ENCODE measurements at regions not wholly inside any gene's neighbourhood (a gene's known extent, or its start where the extent isn't known, plus 50 kb on each side); places are given as distances from the start of the nearest gene placed in this dataset.

DNA sequence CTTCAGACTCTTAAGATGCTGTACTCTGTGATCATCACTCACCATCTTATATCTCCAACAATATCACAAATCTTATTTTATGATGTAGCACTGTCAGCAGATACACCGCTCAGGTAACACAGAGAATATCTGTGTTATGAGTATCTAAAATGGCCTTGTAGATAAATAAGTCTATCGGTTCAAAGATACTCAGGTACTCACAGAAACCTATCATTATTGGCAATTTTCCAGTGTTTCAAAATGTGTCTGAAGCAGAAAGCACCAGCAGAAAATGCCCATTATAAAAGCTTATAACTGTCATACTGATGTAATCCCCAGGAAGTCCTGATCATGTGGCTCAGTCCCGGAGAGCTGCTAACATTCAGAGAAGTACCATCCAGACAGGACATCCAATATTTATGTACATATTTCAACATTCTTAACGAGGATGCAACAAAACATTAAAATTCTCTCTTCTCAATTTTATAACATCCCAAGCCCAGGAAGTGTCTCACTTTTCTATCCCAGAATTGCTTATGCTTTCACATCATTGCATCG is 190.7 kb upstream of the LMNTD1 start:
- no peak overlapping the region for H3K27ac ChIP-seq
- no peak for DNase-seq (ENCODE audit: low read depth, low spot score)

DNA sequence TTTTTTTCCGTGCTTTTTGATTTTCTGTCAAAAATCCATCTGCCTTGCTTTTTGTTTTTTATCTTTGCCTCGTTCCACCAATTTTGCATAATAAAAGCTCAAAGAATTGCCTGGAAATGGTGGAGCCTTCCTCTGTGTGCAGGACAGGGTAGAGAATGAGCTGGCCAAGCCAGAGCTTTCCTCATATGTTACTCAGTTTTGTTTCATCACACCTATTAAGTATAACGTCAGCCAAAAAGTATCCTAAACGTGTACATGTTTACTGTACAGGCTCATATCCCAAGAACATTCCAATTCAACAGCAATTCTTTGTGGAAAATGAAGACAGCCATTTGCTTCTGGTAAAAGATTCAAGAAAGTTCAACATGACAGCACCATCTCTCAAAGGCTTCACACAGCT is 191.2 kb upstream of the LMNTD1 start:
- no peak for DNase-seq (ENCODE audit: low read depth, low spot score)
- H3K27ac ChIP-seq, result no peak overlapping the region

- H3K27ac ChIP-seq, result no peak overlapping the region
Observed at GRCh38 chr12:25745281-25745680, 192.2 kb upstream of the LMNTD1 start.

GRCh38 chr12:25746131-25746530 is 193.0 kb upstream of the LMNTD1 start:
- no peak overlapping the region for H3K27ac ChIP-seq

More at GRCh38 chr12:25745281-25745680, 192.2 kb upstream of the LMNTD1 start:
- no peak for DNase-seq (ENCODE audit: low read depth, low spot score)

DNA sequence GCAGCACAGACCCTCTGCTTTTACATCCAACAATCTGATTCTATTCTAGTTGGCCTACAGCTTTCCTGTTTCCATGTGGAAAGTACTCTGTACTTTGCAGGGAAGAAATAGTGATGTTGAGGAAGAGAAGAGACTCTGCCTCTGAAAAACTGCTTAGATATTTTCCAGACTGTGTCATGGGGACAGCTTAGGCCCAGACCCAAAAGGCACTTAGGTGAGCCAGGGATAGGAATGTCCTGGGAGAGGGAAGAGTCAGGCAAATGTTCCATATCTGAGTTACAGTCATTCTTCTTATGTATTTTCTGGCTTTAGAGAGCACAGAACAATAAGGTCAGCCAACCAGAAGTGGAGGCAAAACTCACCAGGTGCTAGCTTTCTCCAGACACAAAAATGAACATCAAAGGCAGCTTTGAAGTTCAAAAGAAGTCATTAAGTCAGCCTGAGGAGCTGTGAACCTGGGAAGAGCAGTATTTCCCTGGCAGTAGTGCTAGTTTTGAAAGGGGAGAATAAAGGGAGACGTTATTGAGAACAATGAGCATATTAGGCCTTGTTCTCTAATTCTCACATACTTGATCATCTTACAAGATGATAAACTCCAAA is 199.7 kb upstream of the LMNTD1 start:
- DNase-seq (ENCODE audit: low read depth, low spot score), result no peak
- no peak overlapping the region for H3K27ac ChIP-seq

More at GRCh38 chr12:25746131-25746530, 193.0 kb upstream of the LMNTD1 start:
- no peak for DNase-seq (ENCODE audit: low read depth, low spot score)

- H3K27ac ChIP-seq, result no peak overlapping the region
- DNase-seq (ENCODE audit: low read depth, low spot score), result no peak
Observed at GRCh38 chr12:25755136-25755970, 202.3 kb upstream of the LMNTD1 start.

- DNase-seq (ENCODE audit: low read depth, low spot score), result peak; percentile 20
Observed at GRCh38 chr12:25755971-25756260, 202.6 kb upstream of the RASSF8 start.

DNA sequence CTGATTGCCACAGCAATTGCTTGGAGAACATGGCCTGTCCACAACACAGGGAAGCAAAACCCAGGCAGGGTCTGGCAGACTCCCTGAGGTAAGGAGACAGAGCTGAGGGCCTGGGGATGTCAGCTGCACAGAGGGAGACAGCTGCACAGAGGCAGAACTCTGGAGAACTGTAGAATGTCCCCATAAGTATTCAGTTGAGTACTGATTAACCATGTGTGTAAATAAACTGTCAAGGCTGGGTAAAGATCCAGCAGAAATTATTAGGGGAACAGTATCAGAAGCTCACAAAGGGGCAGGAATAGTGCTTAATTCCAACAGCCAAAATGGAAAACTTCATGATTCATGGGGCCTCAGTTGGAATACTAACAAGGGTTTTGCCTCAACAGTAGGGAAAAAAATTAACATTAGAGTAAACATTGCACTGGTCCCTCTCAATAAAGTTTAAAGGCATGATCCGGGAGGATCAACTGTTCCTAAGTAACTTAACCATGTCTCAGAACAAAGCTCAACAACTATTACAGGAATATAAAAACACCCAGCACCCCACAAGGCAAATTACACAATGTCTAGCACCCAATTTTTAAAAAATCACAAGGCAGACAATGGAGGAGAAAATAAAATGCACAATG is 201.3 kb upstream of the RASSF8 start:
- H3K27ac ChIP-seq, result no peak overlapping the region
- DNase-seq (ENCODE audit: low read depth, low spot score), result no peak

More at GRCh38 chr12:25755971-25756260, 202.6 kb upstream of the RASSF8 start:
- no peak overlapping the region for H3K27ac ChIP-seq

GRCh38 chr12:25759752-25760151 is 198.7 kb upstream of the RASSF8 start:
- no peak for DNase-seq (ENCODE audit: low read depth, low spot score)
- H3K27ac ChIP-seq, result no peak overlapping the region

GRCh38 chr12:25761356-25761755 is 197.1 kb upstream of the RASSF8 start:
- no peak overlapping the region for H3K27ac ChIP-seq
- no peak for DNase-seq (ENCODE audit: low read depth, low spot score)

DNA sequence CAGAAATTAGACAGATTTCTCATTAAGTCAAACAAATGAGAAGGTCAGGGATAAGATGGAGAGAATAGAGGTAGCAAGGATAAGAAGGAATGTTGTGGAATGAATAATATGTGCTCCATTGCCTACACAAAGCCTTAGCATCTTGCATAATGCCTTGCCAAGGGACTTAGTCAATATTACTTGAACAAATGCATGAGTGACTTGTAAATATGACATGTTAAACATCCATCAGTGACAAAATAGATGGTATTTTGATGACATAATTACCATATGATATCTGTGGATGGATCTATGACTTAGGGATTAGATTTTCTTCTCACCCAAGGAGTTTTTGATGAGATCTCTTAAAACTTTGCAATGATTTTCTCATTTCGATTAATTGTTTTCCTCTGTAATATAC is 194.1 kb upstream of the RASSF8 start:
- no peak overlapping the region for H3K27ac ChIP-seq
- DNase-seq (ENCODE audit: low read depth, low spot score), result no peak

- H3K27ac ChIP-seq, result no peak overlapping the region
- no peak for DNase-seq (ENCODE audit: low read depth, low spot score)
Observed at GRCh38 chr12:25764892-25765291, 193.6 kb upstream of the RASSF8 start.

DNA sequence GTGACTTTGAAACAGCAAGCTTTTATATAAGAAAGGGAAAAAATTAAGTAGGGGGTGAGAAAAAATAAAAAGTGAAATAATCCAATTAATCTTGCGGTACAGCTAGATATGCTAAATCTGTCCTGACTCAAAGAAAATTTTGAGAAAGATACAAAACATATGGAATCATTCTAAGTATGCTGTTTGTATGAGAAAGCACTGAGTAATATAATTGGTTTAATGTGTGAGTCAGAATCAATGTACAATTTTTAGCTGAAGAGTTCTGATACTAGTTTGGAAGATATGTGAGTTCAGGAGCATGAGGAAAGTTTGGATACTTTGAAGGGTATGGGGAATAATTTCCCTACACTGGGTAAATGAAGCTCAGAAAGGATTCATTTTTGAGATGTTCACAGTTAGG is 190.9 kb upstream of the RASSF8 start:
- no peak for DNase-seq (ENCODE audit: low read depth, low spot score)
- H3K27ac ChIP-seq, result no peak overlapping the region

- no peak for DNase-seq (ENCODE audit: low read depth, low spot score)
- peak overlapping the region; percentile 48 for H3K27ac ChIP-seq
Observed at GRCh38 chr12:25768151-25768550, 190.3 kb upstream of the RASSF8 start.

GRCh38 chr12:25769082-25769945 is 189.2 kb upstream of the RASSF8 start:
- DNase-seq (ENCODE audit: low read depth, low spot score), result peak; percentile 77
- H3K27ac ChIP-seq, result peak overlapping the region; percentile 48

GRCh38 chr12:25771041-25771440 is 187.4 kb upstream of the RASSF8 start:
- peak; percentile 81 for DNase-seq (ENCODE audit: low read depth, low spot score)
- H3K27ac ChIP-seq, result peak overlapping the region; percentile 68

DNA sequence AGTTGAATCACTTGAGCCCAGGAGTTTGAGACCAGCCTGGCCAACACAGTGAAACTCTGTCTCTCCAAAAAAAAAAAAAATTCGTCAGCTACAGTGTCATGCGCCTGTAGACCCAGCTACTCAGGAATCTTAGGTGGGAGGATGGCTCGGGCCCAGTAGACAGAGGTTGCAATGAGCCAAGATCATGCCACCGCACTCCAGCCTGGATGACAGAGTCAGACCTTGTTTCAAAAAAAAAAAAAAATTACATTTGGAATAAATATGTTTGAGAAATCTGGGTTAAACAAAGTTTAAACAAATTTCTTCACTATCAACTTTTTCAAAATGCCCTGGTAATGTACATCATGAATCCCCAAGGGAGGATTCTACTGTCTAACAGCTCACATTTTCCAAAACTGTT is 187.0 kb upstream of the RASSF8 start:
- peak overlapping the region; percentile 68 for H3K27ac ChIP-seq
- DNase-seq (ENCODE audit: low read depth, low spot score), result no peak

DNA sequence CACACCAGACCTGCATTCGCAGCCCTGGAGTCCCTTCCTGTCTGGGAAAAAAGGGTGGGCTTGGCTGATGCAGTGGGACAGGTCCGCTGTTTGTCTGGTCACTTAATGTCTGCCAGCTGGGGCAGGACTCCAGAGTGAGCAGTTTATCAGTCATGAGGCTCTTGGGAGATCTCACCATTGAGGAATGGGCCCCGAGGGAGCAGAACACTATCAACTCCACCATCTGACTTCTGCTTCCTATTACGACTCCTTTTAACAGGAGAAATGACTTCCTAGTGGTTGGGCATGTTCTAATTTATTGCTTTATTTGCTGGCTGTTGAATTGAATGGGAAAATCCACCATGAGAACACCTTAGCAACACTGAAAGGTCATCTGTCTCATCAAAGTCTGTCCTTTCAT is 182.5 kb upstream of the RASSF8 start:
- peak overlapping the region; percentile 48 for H3K27ac ChIP-seq
- DNase-seq (ENCODE audit: low read depth, low spot score), result peak; percentile 62

DNA sequence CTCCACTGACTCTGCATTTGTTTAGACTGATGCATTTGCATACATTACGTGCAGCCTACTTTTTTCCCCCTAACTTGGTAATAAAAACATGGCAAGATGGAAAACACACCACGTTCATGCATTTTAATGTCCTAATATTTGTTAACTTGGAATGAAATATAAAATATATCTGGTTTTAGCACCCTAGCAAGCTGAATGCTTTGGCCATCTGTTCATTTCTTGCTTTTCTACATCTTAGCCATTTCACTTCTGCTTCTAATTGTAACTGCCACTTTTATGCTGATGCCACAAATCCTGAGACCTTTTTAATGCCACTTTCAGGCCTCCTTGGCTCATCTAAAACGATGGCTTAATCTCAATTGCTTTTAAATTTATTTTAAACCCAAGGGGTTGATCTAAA is 177.7 kb upstream of the RASSF8 start:
- no peak for DNase-seq (ENCODE audit: low read depth, low spot score)
- H3K27ac ChIP-seq, result no peak overlapping the region

GRCh38 chr12:25781232-25781631 is 177.2 kb upstream of the RASSF8 start:
- no peak for DNase-seq (ENCODE audit: low read depth, low spot score)
- no peak overlapping the region for H3K27ac ChIP-seq
